HCT116 (cell line): ENCODE measurements at regions not wholly inside any gene's neighbourhood (a gene's known extent, or its start where the extent isn't known, plus 50 kb on each side); places are given as distances from the start of the nearest gene placed in this dataset.

ENCODE experiments used
- ATAC-seq: fragments of 200-7000 bp; cut with Tn5 transposase; 2 replicates; pipeline ENCODE4 v1.9.1; 2020; ENCODE audit warnings: mild to moderate bottlenecking, moderate library complexity
- BruUV-seq: library from RNA; stranded (reverse); fragments of 400-500 nt; replicated peaks from 2 replicates; lab custom pipeline; 2021; lab: Mats Ljungman, UMichigan
- CTCF ChIA-PET: fragments of 300-600 bp; sonication (Branson Sonifier 250); formaldehyde crosslinking; loops from one replicate; lab custom pipeline; 2021; ENCODE audit warnings: antibody characterized with exemption; lab: Charles Lee
- POLR2A ChIA-PET: fragments of 300-600, 350-600 bp; sonication (Branson Sonifier 250); formaldehyde crosslinking; loops from one replicate; lab custom pipeline; 2021; ENCODE audit warnings: antibody characterized with exemption; lab: Charles Lee
- RAD21 ChIA-PET, 2 experiments: fragments of 300-600 bp; sonication (Branson Sonifier 250); formaldehyde crosslinking; loops; one replicate each; lab custom pipeline; 2023; ENCODE audit warnings: low total read pairs in 2 of 2; ENCODE audit not compliant: uncharacterized antibody in 2 of 2, unreplicated experiment in 2 of 2, low non-redundant PET in 1 of 2; lab: Charles Lee
- DNase-seq: peaks from one replicate; pipeline ENCODE4 v3.0.0-alpha.2; 2010; ENCODE audit warnings: low read depth, low spot score
- H2AFZ ChIP-seq: fragments of 200-600 bp; shearing (Covaris generic), sonication (generic); 2 replicates; pipeline ENCODE4 v1.6.1; 2017; ENCODE audit warnings: low read depth, mixed run types, mixed read lengths, antibody characterized with exemption, low read length; ENCODE audit not compliant: poor library complexity, severe bottlenecking
- H3K27ac ChIP-seq: 2 replicates; pipeline ENCODE4 v1.5.1; 2012; ENCODE audit warnings: low read depth, low read length
- H3K27me3 ChIP-seq: fragments of 200-600 bp; sonication (generic); 2 replicates; pipeline ENCODE4 v1.6.1; 2016; ENCODE audit warnings: mixed run types, low read length, mixed read lengths; ENCODE audit not compliant: insufficient read depth
- H3K36me3 ChIP-seq, 2 experiments: fragments of 200-500 bp in 1 of 2; fragments of 200-600 bp in 1 of 2; sonication (Bioruptor generic) in 1 of 2; sonication (generic) in 1 of 2; 2 replicates each; pipeline versions ENCODE4 v1.5.1 to v1.6.1; 2014 to 2016; ENCODE audit warnings: low read length in 2 of 2, inconsistent platforms in 1 of 2, mixed read lengths in 1 of 2, mixed run types in 1 of 2; ENCODE audit not compliant: insufficient read depth in 2 of 2, control insufficient read depth in 1 of 2
- H3K4me1 ChIP-seq, 2 experiments: fragments of 200-600 bp in 1 of 2; sonication (generic) in 1 of 2; 2 replicates each; pipeline versions ENCODE4 v1.5.1 to v1.6.1; 2012 to 2017; ENCODE audit warnings: low read length in 2 of 2, inconsistent platforms in 1 of 2, mild to moderate bottlenecking in 1 of 2, mixed read lengths in 1 of 2, mixed run types in 1 of 2, moderate library complexity in 1 of 2; ENCODE audit not compliant: insufficient read depth in 2 of 2, control insufficient read depth in 1 of 2
- H3K4me2 ChIP-seq: fragments of 200-600 bp; sonication (generic); 2 replicates; pipeline ENCODE4 v1.6.1; 2017; ENCODE audit warnings: mixed run types, low read length, mixed read lengths
- H3K4me3 ChIP-seq, 2 experiments: fragments of 200-600 bp in 1 of 2; sonication (generic) in 1 of 2; replicated peaks in 1 of 2; 2 replicates each; pipeline ENCODE4 v1.5.1; 2011 to 2016; ENCODE audit warnings: low read length in 2 of 2, control low read depth in 1 of 2, low read depth in 1 of 2, mild to moderate bottlenecking in 1 of 2, mixed read lengths in 1 of 2, mixed run types in 1 of 2
- H3K79me2 ChIP-seq: fragments of 200-600 bp; sonication (generic); 2 replicates; pipeline ENCODE4 v1.6.1; 2017; ENCODE audit warnings: mild to moderate bottlenecking, mixed run types, low read length, moderate library complexity, mixed read lengths; ENCODE audit not compliant: insufficient read depth
- H3K9ac ChIP-seq: fragments of 200-600 bp; sonication (generic); 2 replicates; pipeline ENCODE4 v1.6.1; 2016; ENCODE audit warnings: low read length, mixed read lengths
- H3K9me2 ChIP-seq: fragments of 200-600 bp; sonication (generic), shearing (Covaris generic); 2 replicates; pipeline ENCODE4 v1.6.1; 2017; ENCODE audit warnings: mixed run types, mild to moderate bottlenecking, moderate library complexity; ENCODE audit not compliant: insufficient read depth
- H3K9me3 ChIP-seq, 2 experiments: fragments of 200-500 bp in 1 of 2; fragments of 200-600 bp in 1 of 2; sonication (Bioruptor generic) in 1 of 2; sonication (generic) in 1 of 2; 2 replicates each; pipeline ENCODE4 v1.6.1; 2014 to 2017; ENCODE audit warnings: low read length in 2 of 2, mixed read lengths in 2 of 2, inconsistent platforms in 1 of 2, low read depth in 1 of 2, mild to moderate bottlenecking in 1 of 2, mixed run types in 1 of 2, moderate library complexity in 1 of 2; ENCODE audit not compliant: control insufficient read depth in 1 of 2, insufficient read depth in 1 of 2
- H4K20me1 ChIP-seq: fragments of 200-600 bp; sonication (generic), shearing (Covaris generic); 2 replicates; pipeline ENCODE4 v1.6.1; 2017; ENCODE audit warnings: mixed run types, mild to moderate bottlenecking, moderate library complexity; ENCODE audit not compliant: insufficient read depth
- CBX3 ChIP-seq: IDR thresholded peaks from 2 replicates; pipeline ENCODE4 v1.6.1; 2012; ENCODE audit warnings: low read depth
- ELF1 ChIP-seq: IDR thresholded peaks from 2 replicates; pipeline ENCODE4 v1.6.1; 2012; ENCODE audit warnings: low read depth, borderline replicate concordance
- EZH2phosphoT487 ChIP-seq: fragments of 200-600 bp; IDR thresholded peaks from 2 replicates; pipeline ENCODE4 v1.6.1; 2018; ENCODE audit warnings: antibody characterized with exemption, borderline replicate concordance
- POLR2AphosphoS5 ChIP-seq: IDR thresholded peaks from 2 replicates; pipeline ENCODE4 v1.6.1; 2011; ENCODE audit warnings: mild to moderate bottlenecking, low read depth, low read length, moderate library complexity
- TCF7L2 ChIP-seq: IDR thresholded peaks from 2 replicates; pipeline ENCODE4 v1.7.0; 2011; ENCODE audit warnings: borderline replicate concordance, inconsistent platforms; ENCODE audit not compliant: insufficient read depth, insufficient read length; ENCODE audit errors: extremely low read depth
- ZFX ChIP-seq: fragments of 450-650 bp; IDR thresholded peaks from 2 replicates; pipeline ENCODE4 v1.6.1; 2017
- intact Hi-C: fragments of 100-400 bp; cut with micrococcal nuclease; formaldehyde crosslinking; loops from 2 replicates; pipeline ENCODE4 v1.10.0; 2022
- TF ChIP-seq, protein P1 (sequence below), 3 experiments: fragments of 200-600 bp in 1 of 3; sonication (generic) in 1 of 3; IDR thresholded peaks in 2 of 3; conservative IDR thresholded peaks in 1 of 3; 2 replicates each; pipeline ENCODE4 v1.5.1; 2012 to 2017; ENCODE audit warnings: low read depth in 2 of 3, low read length in 2 of 3, antibody characterized with exemption in 1 of 3, borderline replicate concordance in 1 of 3, control low read depth in 1 of 3, mild to moderate bottlenecking in 1 of 3, mixed read lengths in 1 of 3, mixed run types in 1 of 3, moderate library complexity in 1 of 3; ENCODE audit not compliant: insufficient read depth in 1 of 3
- TF ChIP-seq, protein P2 (sequence below): IDR thresholded peaks from 2 replicates; pipeline ENCODE4 v1.6.1; 2012
- TF ChIP-seq, protein P3 (sequence below): IDR thresholded peaks from 2 replicates; pipeline ENCODE4 v1.6.1; 2011; ENCODE audit warnings: mild to moderate bottlenecking, low read length, moderate library complexity; ENCODE audit not compliant: insufficient replicate concordance; ENCODE audit errors: extremely low read depth

DNA sequence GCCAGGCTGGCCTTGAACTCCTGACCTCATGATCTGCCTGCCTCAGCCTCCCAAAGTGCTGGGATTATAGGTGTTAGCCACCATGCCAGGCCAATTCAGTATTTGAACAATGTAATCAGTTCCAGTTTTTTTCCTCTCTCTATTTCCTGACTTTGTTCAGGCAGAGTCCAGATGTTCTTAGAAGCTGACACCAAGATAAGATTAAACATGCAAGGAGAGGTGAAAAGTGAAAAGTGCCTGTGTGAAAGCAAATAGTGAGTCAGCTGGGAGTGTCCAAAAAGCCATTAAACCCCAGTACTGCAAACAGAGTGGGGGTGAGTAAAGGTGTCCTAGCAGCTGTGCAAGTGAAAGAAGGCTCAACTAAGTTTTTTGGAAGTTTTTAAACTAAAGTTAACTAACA is 231.5 kb downstream of the PTH2R start (continued):
- TF ChIP-seq, protein P1, sequence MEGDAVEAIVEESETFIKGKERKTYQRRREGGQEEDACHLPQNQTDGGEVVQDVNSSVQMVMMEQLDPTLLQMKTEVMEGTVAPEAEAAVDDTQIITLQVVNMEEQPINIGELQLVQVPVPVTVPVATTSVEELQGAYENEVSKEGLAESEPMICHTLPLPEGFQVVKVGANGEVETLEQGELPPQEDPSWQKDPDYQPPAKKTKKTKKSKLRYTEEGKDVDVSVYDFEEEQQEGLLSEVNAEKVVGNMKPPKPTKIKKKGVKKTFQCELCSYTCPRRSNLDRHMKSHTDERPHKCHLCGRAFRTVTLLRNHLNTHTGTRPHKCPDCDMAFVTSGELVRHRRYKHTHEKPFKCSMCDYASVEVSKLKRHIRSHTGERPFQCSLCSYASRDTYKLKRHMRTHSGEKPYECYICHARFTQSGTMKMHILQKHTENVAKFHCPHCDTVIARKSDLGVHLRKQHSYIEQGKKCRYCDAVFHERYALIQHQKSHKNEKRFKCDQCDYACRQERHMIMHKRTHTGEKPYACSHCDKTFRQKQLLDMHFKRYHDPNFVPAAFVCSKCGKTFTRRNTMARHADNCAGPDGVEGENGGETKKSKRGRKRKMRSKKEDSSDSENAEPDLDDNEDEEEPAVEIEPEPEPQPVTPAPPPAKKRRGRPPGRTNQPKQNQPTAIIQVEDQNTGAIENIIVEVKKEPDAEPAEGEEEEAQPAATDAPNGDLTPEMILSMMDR (IDR thresholded peaks at IDR 0.05 in 2 of 3, conservative IDR thresholded peaks at IDR 0.05 in 1 of 3; ENCODE audit: borderline replicate concordance in 1 of 3, insufficient read depth in 1 of 3, low read depth in 2 of 3, low read length in 2 of 3): no peak
- TF ChIP-seq, all 23 proteins: peak for 0

DNA sequence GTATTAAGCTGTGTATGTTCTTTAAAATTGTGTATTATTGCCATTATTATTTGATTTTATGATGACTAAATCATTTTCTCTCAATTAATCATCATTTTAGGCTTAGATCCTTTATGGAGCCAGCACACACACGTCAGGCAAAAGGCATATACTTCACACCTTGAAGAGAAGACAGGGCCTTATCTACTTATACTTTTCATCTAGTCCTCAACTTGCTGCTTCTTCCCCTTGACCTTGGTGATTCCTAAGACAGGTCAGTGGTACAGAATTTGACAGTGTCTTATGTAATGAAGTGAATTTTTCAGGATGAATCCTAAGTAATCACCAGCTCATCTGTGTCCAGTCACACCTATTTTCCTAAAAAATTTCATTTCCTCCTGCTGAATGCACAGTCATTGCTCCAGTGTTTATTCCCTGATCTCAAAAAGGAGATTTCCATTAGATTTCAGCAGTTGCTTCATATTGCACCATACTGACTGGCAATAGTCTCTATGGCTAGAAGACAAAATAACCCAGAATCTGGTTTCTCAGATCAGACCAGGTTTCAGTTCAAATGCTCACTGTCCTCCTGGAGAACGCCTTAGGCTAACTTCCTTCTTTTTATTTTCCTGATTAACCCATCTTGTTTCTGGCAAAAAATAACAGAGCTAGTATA is 235.7 kb downstream of the PTH2R start:
- Histone ChIP-seq H3K36me3 (no peaks in the 10 kb centered on the region), H3K27me3 (0 out of 2 replicates have a peak, but pooled peaks cover 5% of the 10 kb centered on the region), H3K9me3 (no peaks in the 10 kb centered on the region), H3K4me2 (no peak overlapping the region), H3K27ac (no peak overlapping the region), H2AFZ (no peak overlapping the region), H3K4me1 (no peaks in the 10 kb centered on the region), H3K4me3 (no peak overlapping the region), H3K9ac (no peak overlapping the region), H3K9me2 (no peaks in the 10 kb centered on the region), H3K79me2 (no peaks in the 10 kb centered on the region), H4K20me1 (no peaks in the 10 kb centered on the region)
- intact Hi-C loops: no loop called here
- TF ChIP-seq EZH2phosphoT487 (no peak), TCF7L2 (no peak), ELF1 (no peak), POLR2AphosphoS5 (no peak), CBX3 (no peak), ZFX (no peak)
- TF ChIP-seq, protein P1 (IDR thresholded peaks at IDR 0.05 in 2 of 3, conservative IDR thresholded peaks at IDR 0.05 in 1 of 3; ENCODE audit: borderline replicate concordance in 1 of 3, insufficient read depth in 1 of 3, low read depth in 2 of 3, low read length in 2 of 3): no peak
- TF ChIP-seq, protein P2, sequence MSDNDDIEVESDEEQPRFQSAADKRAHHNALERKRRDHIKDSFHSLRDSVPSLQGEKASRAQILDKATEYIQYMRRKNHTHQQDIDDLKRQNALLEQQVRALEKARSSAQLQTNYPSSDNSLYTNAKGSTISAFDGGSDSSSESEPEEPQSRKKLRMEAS: no peak
- TF ChIP-seq, protein P3, sequence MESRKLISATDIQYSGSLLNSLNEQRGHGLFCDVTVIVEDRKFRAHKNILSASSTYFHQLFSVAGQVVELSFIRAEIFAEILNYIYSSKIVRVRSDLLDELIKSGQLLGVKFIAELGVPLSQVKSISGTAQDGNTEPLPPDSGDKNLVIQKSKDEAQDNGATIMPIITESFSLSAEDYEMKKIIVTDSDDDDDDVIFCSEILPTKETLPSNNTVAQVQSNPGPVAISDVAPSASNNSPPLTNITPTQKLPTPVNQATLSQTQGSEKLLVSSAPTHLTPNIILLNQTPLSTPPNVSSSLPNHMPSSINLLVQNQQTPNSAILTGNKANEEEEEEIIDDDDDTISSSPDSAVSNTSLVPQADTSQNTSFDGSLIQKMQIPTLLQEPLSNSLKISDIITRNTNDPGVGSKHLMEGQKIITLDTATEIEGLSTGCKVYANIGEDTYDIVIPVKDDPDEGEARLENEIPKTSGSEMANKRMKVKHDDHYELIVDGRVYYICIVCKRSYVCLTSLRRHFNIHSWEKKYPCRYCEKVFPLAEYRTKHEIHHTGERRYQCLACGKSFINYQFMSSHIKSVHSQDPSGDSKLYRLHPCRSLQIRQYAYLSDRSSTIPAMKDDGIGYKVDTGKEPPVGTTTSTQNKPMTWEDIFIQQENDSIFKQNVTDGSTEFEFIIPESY: no peak
- ChIA-PET POLR2A (no interaction called here), RAD21 (no interaction called here), CTCF (no interaction called here)
- BruUV-seq: no TSS peak
- no peak for ATAC-seq
- DNase-seq: no peak
